C4-2B (cell line): ENCODE measurements at regions not wholly inside any gene's neighbourhood (a gene's known extent, or its start where the extent isn't known, plus 50 kb on each side); places are given as distances from the start of the nearest gene placed in this dataset.

Experiments used
- CTCF ChIP-seq: fragments of 450-650 bp; conservative IDR thresholded peaks from 2 replicates; pipeline ENCODE4 v1.5.1; 2017; ENCODE audit warnings: mild to moderate bottlenecking
- ZFX ChIP-seq: fragments of 450-650 bp; IDR thresholded peaks from 2 replicates; pipeline ENCODE4 v1.6.1; 2017

GRCh38 chr2:58633613-58634365 is 392.7 kb upstream of the FANCL start:
- TF ChIP-seq CTCF (no peak), ZFX (no peak)
